HEK293T (cell line): ENCODE measurements at regions not wholly inside any gene's neighbourhood (a gene's known extent, or its start where the extent isn't known, plus 50 kb on each side); places are given as distances from the start of the nearest gene placed in this dataset.

Experiments used
- ARNT ChIP-seq: fragments of 450-650 bp; IDR thresholded peaks from 2 replicates; pipeline ENCODE4 v1.6.1; 2017; ENCODE audit warnings: mild to moderate bottlenecking
- BHLHE40 ChIP-seq: fragments of 450-650 bp; IDR thresholded peaks from 2 replicates; pipeline ENCODE4 v1.6.1; 2016; ENCODE audit warnings: mild to moderate bottlenecking, moderate library complexity, borderline replicate concordance
- CTBP1 ChIP-seq: fragments of 450-650 bp; IDR thresholded peaks from 2 replicates; pipeline ENCODE4 v1.6.1; 2016; ENCODE audit warnings: borderline replicate concordance
- ELF4 ChIP-seq: fragments of 450-650 bp; IDR thresholded peaks from 2 replicates; pipeline ENCODE4 v1.6.1; 2017; ENCODE audit warnings: antibody characterized with exemption
- FOXA1 ChIP-seq: fragments of 450-650 bp; IDR thresholded peaks from 2 replicates; pipeline ENCODE4 v1.6.1; 2016; ENCODE audit warnings: mild to moderate bottlenecking
- FOXM1 ChIP-seq: fragments of 450-650 bp; IDR thresholded peaks from 2 replicates; pipeline ENCODE4 v1.6.1; 2017; ENCODE audit warnings: mild to moderate bottlenecking, borderline replicate concordance
- HDGF ChIP-seq: fragments of 450-650 bp; IDR thresholded peaks from 2 replicates; pipeline ENCODE4 v1.6.1; 2017; ENCODE audit warnings: antibody characterized with exemption, borderline replicate concordance
- L3MBTL2 ChIP-seq: fragments of 450-650 bp; conservative IDR thresholded peaks from 2 replicates; pipeline ENCODE4 v1.6.1; 2016; ENCODE audit warnings: mild to moderate bottlenecking
- LEF1 ChIP-seq: fragments of 450-650 bp; IDR thresholded peaks from 2 replicates; pipeline ENCODE4 v1.6.1; 2017; ENCODE audit warnings: mild to moderate bottlenecking, borderline replicate concordance
- NFRKB ChIP-seq: fragments of 450-650 bp; IDR thresholded peaks from 2 replicates; pipeline ENCODE4 v1.6.1; 2016; ENCODE audit warnings: mild to moderate bottlenecking, moderate library complexity
- SP1 ChIP-seq: fragments of 450-650 bp; IDR thresholded peaks from 2 replicates; pipeline ENCODE4 v1.6.1; 2017
- SUZ12 ChIP-seq: fragments of 450-650 bp; IDR thresholded peaks from 2 replicates; pipeline ENCODE4 v1.6.1; 2016; ENCODE audit warnings: mild to moderate bottlenecking
- TARDBP ChIP-seq: fragments of 450-650 bp; IDR thresholded peaks from 2 replicates; pipeline ENCODE4 v1.6.1; 2016
- ZNF384 ChIP-seq: fragments of 450-650 bp; IDR thresholded peaks from 2 replicates; pipeline ENCODE4 v1.6.1; 2016

DNA sequence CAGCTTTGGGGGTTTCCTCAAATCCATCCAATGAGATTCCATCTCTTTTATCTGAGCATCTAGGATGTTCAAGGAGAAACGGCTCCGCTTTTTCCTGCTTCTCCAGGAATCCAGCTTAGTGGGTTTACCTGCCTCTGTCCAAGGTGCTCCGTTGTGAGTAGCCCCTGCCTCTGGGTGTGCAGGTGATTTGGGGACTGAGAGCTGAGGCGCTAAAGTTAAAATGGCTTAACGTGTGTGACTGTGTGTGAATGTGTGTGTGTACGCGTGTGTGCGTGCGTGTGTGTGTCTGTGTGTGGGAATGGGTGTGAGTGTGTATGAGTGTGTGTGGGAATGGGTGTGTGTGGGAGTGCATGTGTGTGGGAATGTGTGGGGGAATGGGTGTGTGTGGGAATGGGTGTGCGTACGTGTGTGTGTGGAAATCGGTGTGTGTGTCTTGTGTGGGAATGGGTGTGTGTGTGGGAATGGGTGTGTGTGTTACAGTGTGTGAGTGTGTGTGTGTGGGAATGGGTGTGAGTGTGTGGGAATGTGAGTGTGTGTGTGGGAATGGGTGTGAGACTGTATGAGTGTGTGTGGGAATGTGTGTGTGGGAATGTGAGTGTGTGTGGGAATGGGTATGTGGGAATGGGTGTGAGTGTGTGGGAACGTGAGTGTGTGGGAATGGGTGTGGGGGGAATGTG lies 90.2 kb upstream of the INSIG1 start:
- no peak for TF ChIP-seq SUZ12
- TF ChIP-seq NFRKB, result no peak
- TF ChIP-seq SP1, result no peak
- TF ChIP-seq FOXM1, result no peak
- no peak for TF ChIP-seq FOXA1
- TF ChIP-seq ZNF384, result no peak
- 0 out of 2 replicates have a peak, but pooled peaks have one; percentile 62 for TF ChIP-seq TARDBP
- no peak for TF ChIP-seq ELF4
- no peak for TF ChIP-seq ARNT
- no peak for TF ChIP-seq BHLHE40
- no peak for TF ChIP-seq L3MBTL2
- TF ChIP-seq LEF1, result no peak
- TF ChIP-seq HDGF, result no peak
- no peak for TF ChIP-seq CTBP1
